ENCODE measurements at regions not wholly inside any gene's neighbourhood (a gene's known extent, or its start where the extent isn't known, plus 50 kb on each side); places are given as distances from the start of the nearest gene placed in this dataset.

DNA sequence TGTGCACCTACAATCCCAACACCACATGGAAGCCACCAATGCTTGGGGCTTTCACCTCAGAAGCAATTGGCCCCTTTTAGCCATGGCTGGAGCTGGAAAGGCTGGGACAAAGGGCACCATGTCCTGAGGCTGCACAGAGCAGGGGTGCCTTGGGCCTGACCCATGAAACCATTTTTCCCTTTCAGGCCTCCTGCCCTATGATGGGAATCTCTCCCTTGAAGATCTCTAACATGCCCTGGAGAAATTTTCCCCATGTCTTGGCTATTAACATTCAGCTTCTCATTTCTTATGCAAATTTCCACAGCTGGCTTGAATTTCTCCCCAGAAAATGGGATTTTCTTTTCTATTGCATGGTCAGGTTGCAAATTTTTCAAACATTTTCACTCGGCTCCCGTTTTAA is 823.6 kb downstream of the GALC start:
- TF ChIP-seq CTCF (IDR thresholded peaks at IDR 0.05) (no peak), POLR2A (IDR thresholded peaks at IDR 0.05) (no peak), EP300 (IDR thresholded peaks at IDR 0.05) (no peak)
